ENCODE measurements at regions not wholly inside any gene's neighbourhood (a gene's known extent, or its start where the extent isn't known, plus 50 kb on each side); places are given as distances from the start of the nearest gene placed in this dataset.
A peak's percentile ranks its signal among the peaks of the same experiment; 100 is the strongest.
"Not testable (repeated sequence)": the region's sequence is repeated elsewhere in the genome, so short reads cannot be mapped to it uniquely, and the experiment has no call there.

GRCh38 chrX:140318296-140318695, 186.6 kb downstream of the SOX3 start:
- no peak for DNase-seq

- no peak for DNase-seq
These were observed 187.4 kb downstream of the SOX3 start for GRCh38 chrX:140317462-140317861.

GRCh38 chrX:140298960-140299825, 205.7 kb downstream of the SOX3 start:
- DNase-seq: no peak

- DNase-seq: no peak
These were observed 207.6 kb downstream of the SOX3 start for GRCh38 chrX:140297273-140297672.

- no peak for DNase-seq
These were observed 211.9 kb downstream of the SOX3 start for GRCh38 chrX:140292961-140293360.

GRCh38 chrX:140292188-140292587, 212.7 kb downstream of the SOX3 start:
- no peak for DNase-seq

GRCh38 chrX:140274811-140275525, 229.9 kb downstream of the SOX3 start:
- no peak for DNase-seq

GRCh38 chrX:140273921-140274320, 230.9 kb downstream of the SOX3 start:
- DNase-seq: no peak

GRCh38 chrX:140250391-140250790, 254.5 kb downstream of the SOX3 start:
- no peak for DNase-seq

- no peak for DNase-seq
These were observed 255.8 kb downstream of the SOX3 start for GRCh38 chrX:140249088-140249487.

- DNase-seq: no peak
These were observed 263.9 kb upstream of the CXorf66 start for GRCh38 chrX:140229191-140229590.

GRCh38 chrX:140226037-140226436, 260.7 kb upstream of the CXorf66 start:
- DNase-seq: not testable (repeated sequence)

- not testable (repeated sequence) for DNase-seq
These were observed 250.6 kb upstream of the CXorf66 start for GRCh38 chrX:140215894-140216293.

- not testable (repeated sequence) for DNase-seq
These were observed 249.2 kb upstream of the CXorf66 start for GRCh38 chrX:140214518-140214917.

GRCh38 chrX:140206657-140207056, 241.3 kb upstream of the CXorf66 start:
- DNase-seq: no peak

- DNase-seq: no peak
These were observed 225.3 kb upstream of the CXorf66 start for GRCh38 chrX:140190441-140191108.

GRCh38 chrX:140180585-140180984, 215.3 kb upstream of the CXorf66 start:
- DNase-seq: no peak

- DNase-seq: no peak
These were observed 212.5 kb upstream of the CXorf66 start for GRCh38 chrX:140177821-140178220.

GRCh38 chrX:140172401-140172800, 207.1 kb upstream of the CXorf66 start:
- no peak for DNase-seq

GRCh38 chrX:140167551-140167950, 202.2 kb upstream of the CXorf66 start:
- no peak for DNase-seq

GRCh38 chrX:140165849-140166248, 200.5 kb upstream of the CXorf66 start:
- peak; percentile 53 for DNase-seq

- peak; percentile 14 for DNase-seq
These were observed 199.1 kb upstream of the CXorf66 start for GRCh38 chrX:140164391-140164790.

GRCh38 chrX:140163371-140164159, 198.2 kb upstream of the CXorf66 start:
- no peak for DNase-seq

Data from NCI-H774 (cell line).